HepG2 (cell line): ENCODE measurements at regions not wholly inside any gene's neighbourhood (a gene's known extent, or its start where the extent isn't known, plus 50 kb on each side); places are given as distances from the start of the nearest gene placed in this dataset.

ENCODE experiments used
- ATAC-seq: fragments of 200-7000 bp; cut with Tn5 transposase; 3 replicates; pipeline ENCODE4 v1.9.1; 2020; ENCODE audit warnings: mild to moderate bottlenecking, moderate library complexity
- BruUV-seq: library from RNA; stranded (reverse); fragments of 400-500 nt; replicated peaks from 2 replicates; lab custom pipeline; 2021; lab: Mats Ljungman, UMichigan
- CTCF ChIA-PET: fragments of 300-600 bp; formaldehyde crosslinking; extraction: SDS; loops from one replicate; lab custom pipeline; 2021; ENCODE audit warnings: low total read pairs, inconsistent platforms, low intra/inter-chr PET ratio; lab: Yijun Ruan, JAX
- POLR2A ChIA-PET: fragments of 350-600 bp; sonication (Branson Sonifier 250); formaldehyde crosslinking; loops from one replicate; lab custom pipeline; 2020; ENCODE audit warnings: antibody characterized with exemption, inconsistent platforms; lab: Yijun Ruan, JAX
- DNase-seq: peaks from one replicate; pipeline ENCODE4 v3.0.0-alpha.2; 2015; ENCODE audit warnings: low spot score
- FAIRE-seq: peaks from 3 replicates; lab custom pipeline; 2011; peaks lifted over from hg19 to GRCh38; lab: Jason Lieb, UNC
- H2AFZ ChIP-seq: one replicate; pipeline ENCODE4 v1.6.1; 2011; ENCODE audit warnings: low read length, inconsistent platforms
- H3K27ac ChIP-seq: fragments of 300-600 bp; 3 replicates; pipeline ENCODE4 v1.8.0; 2011; ENCODE audit warnings: mixed run types, mild to moderate bottlenecking, mixed read lengths, low read length, inconsistent platforms; ENCODE audit not compliant: insufficient read depth; ENCODE audit errors: extremely low read length
- H3K27me3 ChIP-seq, 2 experiments: fragments of 200-600 bp in 1 of 2; 2 replicates in 1 of 2; 3 replicates in 1 of 2; pipeline versions ENCODE4 v1.6.0 to v1.8.0; 2011; ENCODE audit warnings: low read length in 2 of 2, mild to moderate bottlenecking in 2 of 2, moderate library complexity in 2 of 2, inconsistent platforms in 1 of 2; ENCODE audit not compliant: insufficient read depth in 2 of 2, control insufficient read depth in 1 of 2
- H3K36me3 ChIP-seq, 2 experiments: fragments of 200-600 bp in 1 of 2; replicated peaks in 1 of 2; 2 replicates in 1 of 2; 3 replicates in 1 of 2; pipeline versions ENCODE4 v1.5.1 to v1.8.0; 2011; ENCODE audit warnings: low read length in 2 of 2, inconsistent platforms in 1 of 2; ENCODE audit not compliant: insufficient read depth in 2 of 2, control insufficient read depth in 1 of 2
- H3K4me1 ChIP-seq: 2 replicates; pipeline ENCODE4 v1.5.1; 2012; ENCODE audit warnings: low read length, inconsistent platforms; ENCODE audit not compliant: insufficient read depth
- H3K4me2 ChIP-seq: 2 replicates; pipeline ENCODE4 v1.6.0; 2011; ENCODE audit warnings: low read depth, low read length, inconsistent platforms
- H3K4me3 ChIP-seq, 3 experiments: fragments of 200-600 bp in 1 of 3; sonication (generic), shearing (Covaris generic) in 1 of 3; replicated peaks in 1 of 3; 2 replicates each; pipeline ENCODE4 v1.5.1; 2011 to 2016; ENCODE audit warnings: low read length in 3 of 3, inconsistent platforms in 2 of 3, low read depth in 2 of 3, mild to moderate bottlenecking in 2 of 3, control low read depth in 1 of 3, mixed read lengths in 1 of 3; ENCODE audit not compliant: insufficient read depth in 1 of 3
- H3K79me2 ChIP-seq: one replicate; pipeline ENCODE4 v1.6.1; 2011; ENCODE audit warnings: low read length, inconsistent platforms; ENCODE audit not compliant: insufficient read depth
- H3K9ac ChIP-seq: 2 replicates; pipeline ENCODE4 v1.6.0; 2011; ENCODE audit warnings: mild to moderate bottlenecking, low read depth, low read length, inconsistent platforms; ENCODE audit not compliant: insufficient read depth
- H3K9me3 ChIP-seq: 2 replicates; pipeline ENCODE4 v1.5.1; 2012; ENCODE audit warnings: mild to moderate bottlenecking, low read length
- H4K20me1 ChIP-seq: 2 replicates; pipeline ENCODE4 v1.6.0; 2011; ENCODE audit warnings: inconsistent platforms, mild to moderate bottlenecking, low read length, moderate library complexity; ENCODE audit not compliant: insufficient read depth
- RFXAP ChIP-seq: sonication (generic); formaldehyde crosslinking; IDR thresholded peaks from 2 replicates; pipeline ENCODE4 v1.4.0; 2020; ENCODE audit warnings: missing genetic modification reagents, borderline replicate concordance
- SIX1 ChIP-seq: sonication (generic); formaldehyde crosslinking; IDR thresholded peaks from 2 replicates; pipeline ENCODE4 v1.4.0; 2020; ENCODE audit warnings: missing genetic modification reagents, borderline replicate concordance
- SMC3 ChIP-seq: IDR thresholded peaks from 2 replicates; pipeline ENCODE4 v1.6.1; 2011; ENCODE audit warnings: low read length, improper control_type of control experiment
- SPEN ChIP-seq: sonication (generic); formaldehyde crosslinking; IDR thresholded peaks from 2 replicates; pipeline ENCODE4 v1.5.1; 2020; ENCODE audit warnings: low read depth, mild to moderate bottlenecking, missing genetic modification reagents
- ZNF7 ChIP-seq: IDR thresholded peaks from 2 replicates; pipeline ENCODE4 v1.6.1; 2016; ENCODE audit warnings: missing biosample characterization, missing genetic modification reagents
- in situ Hi-C: cut with HindIII; loops from 2 replicates; pipeline ENCODE4 v1.10.0; 2017; ENCODE audit warnings: low pct_unique_long_range_greater_than_20kb; ENCODE audit not compliant: extremely low pct_ligation_motif_present
- intact Hi-C: fragments of 100-400 bp; cut with micrococcal nuclease; formaldehyde crosslinking; loops from one replicate; pipeline ENCODE4 v1.10.0; 2022; ENCODE audit not compliant: unreplicated experiment
- TF ChIP-seq, protein P1 (sequence below): sonication (generic); formaldehyde crosslinking; IDR thresholded peaks from 2 replicates; pipeline ENCODE4 v1.4.0; 2020; ENCODE audit warnings: missing genetic modification reagents

DNA sequence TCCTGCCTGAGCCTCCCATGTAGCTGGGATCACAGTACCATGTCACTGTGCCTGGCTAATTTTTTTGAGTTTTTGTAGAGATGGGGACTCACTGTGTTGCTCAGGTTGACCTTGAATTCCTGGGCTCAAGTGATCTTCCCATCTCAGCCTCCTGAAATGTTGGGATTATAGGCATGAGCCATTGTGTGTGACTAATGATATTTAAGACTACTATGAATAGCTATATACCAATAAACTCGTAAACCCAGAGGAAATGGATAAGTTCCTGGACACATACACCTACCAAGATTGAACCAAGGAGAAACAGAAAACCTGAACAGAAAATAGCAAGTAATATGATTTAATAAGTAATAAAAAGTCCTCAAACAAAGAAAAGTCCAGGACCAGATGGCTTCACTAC lies 68.0 kb downstream of the TBR1 start (continued):
- TF ChIP-seq RFXAP (CRISPR knock-in tag) (no peak), SIX1 (CRISPR knock-in tag) (no peak), SMC3 (no peak), SPEN (CRISPR knock-in tag) (no peak), ZNF7 (no peak)
- TF ChIP-seq, protein P1, sequence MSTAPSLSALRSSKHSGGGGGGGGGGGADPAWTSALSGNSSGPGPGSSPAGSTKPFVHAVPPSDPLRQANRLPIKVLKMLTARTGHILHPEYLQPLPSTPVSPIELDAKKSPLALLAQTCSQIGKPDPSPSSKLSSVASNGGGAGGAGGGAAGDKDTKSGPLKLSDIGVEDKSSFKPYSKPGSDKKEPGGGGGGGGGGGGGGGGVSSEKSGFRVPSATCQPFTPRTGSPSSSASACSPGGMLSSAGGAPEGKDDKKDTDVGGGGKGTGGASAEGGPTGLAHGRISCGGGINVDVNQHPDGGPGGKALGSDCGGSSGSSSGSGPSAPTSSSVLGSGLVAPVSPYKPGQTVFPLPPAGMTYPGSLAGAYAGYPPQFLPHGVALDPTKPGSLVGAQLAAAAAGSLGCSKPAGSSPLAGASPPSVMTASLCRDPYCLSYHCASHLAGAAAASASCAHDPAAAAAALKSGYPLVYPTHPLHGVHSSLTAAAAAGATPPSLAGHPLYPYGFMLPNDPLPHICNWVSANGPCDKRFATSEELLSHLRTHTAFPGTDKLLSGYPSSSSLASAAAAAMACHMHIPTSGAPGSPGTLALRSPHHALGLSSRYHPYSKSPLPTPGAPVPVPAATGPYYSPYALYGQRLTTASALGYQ (CRISPR knock-in tag) = no peak

DNA sequence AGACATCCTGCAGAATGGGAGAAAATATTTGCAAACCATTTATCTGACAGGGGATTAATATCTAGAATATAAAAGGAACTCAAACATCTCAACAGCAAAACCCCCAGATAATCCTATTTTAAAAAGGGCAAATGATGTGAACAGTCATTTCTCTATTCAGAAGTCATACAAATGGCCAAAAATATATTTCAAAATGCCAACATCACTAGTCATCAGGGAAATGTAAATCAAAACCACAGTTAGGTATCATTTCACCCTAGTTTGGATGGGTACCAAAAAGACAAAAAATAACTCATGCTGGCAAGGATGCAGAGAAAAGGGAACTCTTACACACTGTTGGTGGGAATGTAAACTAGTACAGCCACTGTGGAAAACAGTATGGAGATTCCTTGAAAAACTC lies 70.0 kb downstream of the TBR1 start:
- Histone ChIP-seq H3K36me3 (no peaks in the 10 kb centered on the region), H3K4me3 (no peak overlapping the region), H3K4me1 (no peaks in the 10 kb centered on the region), H3K79me2 (no peaks in the 10 kb centered on the region)
- in situ Hi-C loops = no loop called here
- POLR2A ChIA-PET = no interaction called here
- no peak for ATAC-seq
- no TSS peak for BruUV-seq
- intact Hi-C loops = no loop called here
- no peak for TF ChIP-seq RFXAP (CRISPR knock-in tag)
- TF ChIP-seq, all 625 proteins: peak for 0
- Histone ChIP-seq H4K20me1 (no peaks in the 10 kb centered on the region), H3K9ac (no peak overlapping the region), H3K27ac (no peak overlapping the region), H3K27me3 (peaks cover 0 to 4% of the 10 kb centered on the region in 2 experiments; a peak in 1 of 5 replicates), H3K4me2 (no peak overlapping the region), H2AFZ (no peak overlapping the region), H3K9me3 (peaks cover 14% of the 10 kb centered on the region)
- FAIRE-seq (no peak), DNase-seq (no peak)
- CTCF ChIA-PET = no interaction called here
